Chondrocyte (in vitro differentiated cells): ENCODE measurements at regions not wholly inside any gene's neighbourhood (a gene's known extent, or its start where the extent isn't known, plus 50 kb on each side); places are given as distances from the start of the nearest gene placed in this dataset.

Experiments
- DNase-seq: peaks from one replicate; pipeline ENCODE4 v3.0.0; 2021; ENCODE audit warnings: mixed read lengths, low spot score
- H3K27ac Mint-ChIP-seq: one replicate; pipeline ENCODE4 v1.8.0; 2021; ENCODE audit warnings: mild to moderate bottlenecking, moderate library complexity, mixed read lengths; ENCODE audit not compliant: unreplicated experiment
- H3K27me3 Mint-ChIP-seq: 2 replicates; pipeline ENCODE4 v1.8.0; 2021; ENCODE audit warnings: low read depth, mixed read lengths
- H3K36me3 Mint-ChIP-seq: 2 replicates; pipeline ENCODE4 v1.8.0; 2021; ENCODE audit warnings: low read depth, mixed read lengths
- H3K4me1 Mint-ChIP-seq: 2 replicates; pipeline ENCODE4 v1.8.0; 2021; ENCODE audit warnings: low read depth, mild to moderate bottlenecking, mixed read lengths
- H3K4me3 Mint-ChIP-seq: one replicate; pipeline ENCODE4 v1.8.0; 2021; ENCODE audit warnings: mild to moderate bottlenecking, moderate library complexity, mixed read lengths; ENCODE audit not compliant: unreplicated experiment
- H3K9me3 Mint-ChIP-seq: 2 replicates; pipeline ENCODE4 v1.8.0; 2021; ENCODE audit warnings: low read depth, mixed read lengths
- TF ChIP-seq, protein P1 (sequence below): fragments of 200-600 bp; sonication (generic); IDR thresholded peaks from 2 replicates; pipeline ENCODE4 v1.5.0; 2021; ENCODE audit warnings: antibody characterized with exemption, mild to moderate bottlenecking, moderate library complexity

DNA sequence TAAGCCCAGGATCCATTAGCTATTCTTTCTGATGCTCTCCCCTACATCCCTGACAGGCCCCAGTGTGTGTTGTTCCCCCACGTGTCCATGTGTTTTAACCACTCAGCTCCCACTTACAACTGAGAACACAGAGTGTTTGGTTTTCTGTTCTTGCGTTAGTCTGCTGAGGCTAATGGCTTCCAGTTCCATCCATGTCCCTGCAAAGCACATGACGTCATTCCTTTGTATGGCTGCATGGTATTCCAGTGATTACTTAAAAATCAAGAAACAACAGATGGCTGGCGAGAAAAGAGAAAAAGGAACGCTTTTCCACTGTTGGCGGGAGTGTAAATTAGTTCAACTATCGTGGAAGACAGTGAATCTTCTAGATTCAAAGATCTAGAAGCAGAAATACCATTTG, 556.0 kb downstream of the PTPRC start:
- H3K4me1 Mint-ChIP-seq: peaks cover 3% of the 10 kb centered on the region
- no peak for DNase-seq
- H3K36me3 Mint-ChIP-seq: no peaks in the 10 kb centered on the region
- no peak overlapping the region for H3K4me3 Mint-ChIP-seq
- H3K27me3 Mint-ChIP-seq: no peaks in the 10 kb centered on the region
- H3K27ac Mint-ChIP-seq: no peak overlapping the region
- H3K9me3 Mint-ChIP-seq: peaks cover 3% of the 10 kb centered on the region
- TF ChIP-seq, protein P1, sequence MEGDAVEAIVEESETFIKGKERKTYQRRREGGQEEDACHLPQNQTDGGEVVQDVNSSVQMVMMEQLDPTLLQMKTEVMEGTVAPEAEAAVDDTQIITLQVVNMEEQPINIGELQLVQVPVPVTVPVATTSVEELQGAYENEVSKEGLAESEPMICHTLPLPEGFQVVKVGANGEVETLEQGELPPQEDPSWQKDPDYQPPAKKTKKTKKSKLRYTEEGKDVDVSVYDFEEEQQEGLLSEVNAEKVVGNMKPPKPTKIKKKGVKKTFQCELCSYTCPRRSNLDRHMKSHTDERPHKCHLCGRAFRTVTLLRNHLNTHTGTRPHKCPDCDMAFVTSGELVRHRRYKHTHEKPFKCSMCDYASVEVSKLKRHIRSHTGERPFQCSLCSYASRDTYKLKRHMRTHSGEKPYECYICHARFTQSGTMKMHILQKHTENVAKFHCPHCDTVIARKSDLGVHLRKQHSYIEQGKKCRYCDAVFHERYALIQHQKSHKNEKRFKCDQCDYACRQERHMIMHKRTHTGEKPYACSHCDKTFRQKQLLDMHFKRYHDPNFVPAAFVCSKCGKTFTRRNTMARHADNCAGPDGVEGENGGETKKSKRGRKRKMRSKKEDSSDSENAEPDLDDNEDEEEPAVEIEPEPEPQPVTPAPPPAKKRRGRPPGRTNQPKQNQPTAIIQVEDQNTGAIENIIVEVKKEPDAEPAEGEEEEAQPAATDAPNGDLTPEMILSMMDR: no peak

DNA sequence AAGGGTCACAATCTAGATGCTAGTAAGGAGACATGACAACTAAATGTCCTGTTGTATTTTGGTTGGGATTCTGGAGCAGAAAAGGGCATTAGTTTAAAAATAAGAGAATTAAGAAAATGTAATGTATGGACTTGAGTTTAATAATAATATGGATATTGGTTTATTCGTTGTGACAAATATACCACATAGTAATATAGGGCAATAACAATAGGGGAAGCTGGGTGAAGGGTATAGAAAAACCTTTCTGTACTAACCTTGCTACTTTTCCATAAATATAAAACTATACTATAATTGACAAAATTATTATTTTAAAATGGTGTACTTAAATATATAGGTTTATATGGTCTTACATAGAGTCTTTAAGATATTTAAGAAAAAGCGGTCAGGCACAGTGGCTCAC, 558.9 kb downstream of the PTPRC start:
- H3K27ac Mint-ChIP-seq: no peak overlapping the region
- TF ChIP-seq, protein P1: no peak
- H3K4me3 Mint-ChIP-seq: no peak overlapping the region
- peaks cover 3% of the 10 kb centered on the region for H3K4me1 Mint-ChIP-seq
- no peak for DNase-seq
- H3K36me3 Mint-ChIP-seq: no peaks in the 10 kb centered on the region
- no peaks in the 10 kb centered on the region for H3K27me3 Mint-ChIP-seq
- H3K9me3 Mint-ChIP-seq: no peaks in the 10 kb centered on the region

DNA sequence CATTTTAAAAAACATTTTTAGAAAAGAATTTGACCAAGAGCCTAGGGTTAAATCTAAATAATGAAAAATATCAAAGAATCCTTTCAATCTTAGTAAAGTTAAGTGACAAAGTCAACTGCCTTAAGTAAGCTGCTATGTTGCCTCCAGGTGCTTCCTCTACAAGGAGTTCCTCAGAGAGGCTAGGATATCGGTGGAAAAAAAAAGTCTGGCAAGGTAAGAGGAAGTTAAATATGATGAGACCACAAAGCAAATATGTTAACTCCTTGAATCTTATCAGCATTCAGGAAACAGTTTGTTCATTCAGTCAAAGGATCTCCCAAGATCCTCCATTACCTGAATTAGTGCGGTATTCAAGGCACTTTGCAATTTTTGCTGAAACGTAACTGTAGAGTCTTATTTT, 563.5 kb downstream of the PTPRC start:
- H3K9me3 Mint-ChIP-seq: no peaks in the 10 kb centered on the region
- TF ChIP-seq, protein P1: no peak
- no peak overlapping the region for H3K4me3 Mint-ChIP-seq
- H3K36me3 Mint-ChIP-seq: no peaks in the 10 kb centered on the region
- DNase-seq: no peak
- H3K27me3 Mint-ChIP-seq: no peaks in the 10 kb centered on the region
- no peak overlapping the region for H3K27ac Mint-ChIP-seq
- peaks cover 3% of the 10 kb centered on the region for H3K4me1 Mint-ChIP-seq

DNA sequence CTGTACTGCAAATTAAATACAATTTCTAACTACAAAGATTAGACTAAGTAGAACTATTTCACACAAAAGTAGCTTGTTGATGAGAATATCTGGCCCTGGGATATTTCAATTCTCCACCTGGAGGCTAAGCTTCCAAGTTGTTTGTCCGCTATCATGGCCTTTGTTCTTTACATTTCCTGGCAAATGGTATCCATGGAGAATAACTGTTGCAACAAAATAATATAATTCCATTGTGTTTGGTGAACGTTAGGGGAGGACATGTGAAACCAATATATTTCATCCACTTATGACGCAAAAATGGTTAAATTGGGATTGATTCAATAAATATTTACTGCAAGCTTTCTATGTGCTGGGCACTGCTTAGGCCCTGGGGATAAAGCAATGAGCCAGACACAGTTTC, 565.4 kb downstream of the PTPRC start:
- Mint-ChIP-seq H3K4me3 (no peak overlapping the region), H3K27ac (no peak overlapping the region), H3K36me3 (no peaks in the 10 kb centered on the region), H3K27me3 (no peaks in the 10 kb centered on the region), H3K4me1 (peaks cover 3% of the 10 kb centered on the region), H3K9me3 (no peaks in the 10 kb centered on the region)
- TF ChIP-seq, protein P1: no peak
- DNase-seq: no peak

DNA sequence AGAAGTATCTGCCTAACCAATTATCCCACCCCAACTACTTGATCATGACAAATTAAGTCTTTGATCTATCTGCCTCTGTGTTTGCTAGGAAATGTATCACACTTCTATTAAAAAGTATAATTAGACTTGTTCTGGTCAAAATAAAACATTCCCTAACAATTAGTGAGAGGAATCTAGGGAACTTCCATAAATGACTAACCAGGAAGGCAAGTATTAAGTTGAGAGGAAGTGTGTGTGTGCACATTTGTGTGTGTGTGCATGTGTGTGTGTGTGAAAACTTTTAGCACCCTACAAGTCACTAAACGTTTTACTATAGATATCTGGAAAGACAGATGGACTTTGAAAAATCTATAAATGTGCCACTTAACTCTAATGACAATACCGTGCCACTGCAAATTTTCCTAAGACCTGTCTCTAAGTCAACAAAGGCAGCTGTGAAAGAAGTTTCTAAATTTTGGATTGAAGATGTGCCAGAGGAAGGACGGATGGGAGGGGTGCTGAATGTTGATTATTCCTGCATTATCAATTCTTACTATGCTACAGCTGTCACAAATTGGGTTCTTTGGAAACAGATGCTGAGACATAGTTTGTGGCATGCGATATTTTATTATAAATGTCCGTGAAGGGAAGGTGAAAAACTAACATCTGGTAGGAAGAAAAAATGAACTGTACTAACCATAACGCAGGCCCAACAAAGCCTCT, 567.1 kb downstream of the PTPRC start:
- Mint-ChIP-seq H3K4me3 (no peak overlapping the region), H3K9me3 (no peaks in the 10 kb centered on the region), H3K27me3 (no peaks in the 10 kb centered on the region), H3K4me1 (no peaks in the 10 kb centered on the region), H3K36me3 (no peaks in the 10 kb centered on the region), H3K27ac (no peak overlapping the region)
- TF ChIP-seq, protein P1: no peak
- no peak for DNase-seq
